NCI-H2196 treated with DMSO at 0.1 percent for 48 hours (cell line): ENCODE measurements at regions not wholly inside any gene's neighbourhood (a gene's known extent, or its start where the extent isn't known, plus 50 kb on each side); places are given as distances from the start of the nearest gene placed in this dataset.

Experiments
- DNase-seq: peaks from one replicate; lab custom pipeline; 2025; ENCODE audit not compliant: unreplicated experiment; lab: John Stamatoyannopoulos, UW

DNA sequence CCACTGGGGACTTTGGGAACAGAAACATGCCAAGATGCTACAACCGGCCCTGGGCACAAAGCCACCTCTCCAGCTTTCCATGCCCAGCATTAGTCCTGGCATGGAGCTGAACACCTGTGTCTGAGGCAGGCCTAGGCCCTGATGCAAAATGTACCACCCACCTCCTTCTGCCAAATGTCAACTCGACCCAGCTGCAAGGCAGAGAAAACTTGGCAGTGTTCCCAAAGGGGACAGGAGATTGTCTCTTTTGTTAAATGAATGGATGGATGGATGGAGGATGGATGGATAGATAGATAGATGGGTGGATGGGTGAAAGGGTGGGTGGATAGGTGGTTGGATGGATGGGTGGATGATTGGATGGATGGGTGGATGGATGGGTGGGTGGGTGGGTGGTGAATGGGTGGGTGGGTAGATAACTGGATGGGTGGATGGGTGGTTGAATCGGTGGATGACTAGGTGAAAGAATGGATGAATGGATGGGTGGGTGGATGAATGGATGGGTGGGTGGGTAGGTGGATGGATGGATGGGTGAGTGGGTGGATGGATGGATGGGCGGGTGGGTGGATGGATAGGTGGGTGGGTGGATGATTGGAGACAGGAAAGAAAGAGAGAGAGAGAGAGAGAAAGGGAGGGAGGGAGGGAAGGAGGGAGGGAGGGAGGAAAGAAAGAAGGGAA lies 73.4 kb upstream of the TNRC6C start:
- peak; percentile 27 for DNase-seq

DNA sequence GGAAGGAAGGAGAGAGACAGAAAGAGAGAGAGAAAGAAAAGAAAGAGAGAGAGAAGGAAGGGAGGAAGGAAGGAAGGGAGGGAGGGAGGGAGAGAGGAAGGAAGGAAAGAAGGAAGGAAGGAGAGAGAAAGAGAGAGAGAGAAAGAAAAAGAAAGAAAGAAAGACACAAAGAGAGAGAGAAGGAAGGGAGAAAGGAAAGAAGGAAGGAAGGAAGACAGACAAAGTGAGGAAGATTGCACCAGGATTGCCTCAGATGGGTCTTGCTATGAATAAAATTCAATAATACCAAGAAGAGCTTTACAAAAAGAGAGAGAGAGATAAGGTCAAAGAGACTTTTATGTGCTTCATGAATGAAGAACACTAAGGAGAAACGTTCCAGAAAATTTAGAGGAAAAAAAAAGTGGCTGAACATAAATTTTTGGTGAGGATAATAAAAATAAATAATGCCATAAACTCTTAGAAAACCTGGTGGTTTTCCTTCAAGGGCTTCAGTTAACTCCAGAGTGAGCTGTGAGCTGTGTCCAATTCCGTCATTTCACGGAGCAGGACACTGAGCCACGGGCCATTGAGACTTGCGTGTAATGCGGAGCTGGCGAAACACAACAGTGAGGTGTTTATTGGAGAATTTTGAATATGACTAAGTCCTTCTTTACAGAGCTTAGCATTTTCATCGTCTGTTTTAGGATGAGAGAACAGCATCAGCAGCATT lies 72.7 kb upstream of the TNRC6C start:
- no peak for DNase-seq

DNA sequence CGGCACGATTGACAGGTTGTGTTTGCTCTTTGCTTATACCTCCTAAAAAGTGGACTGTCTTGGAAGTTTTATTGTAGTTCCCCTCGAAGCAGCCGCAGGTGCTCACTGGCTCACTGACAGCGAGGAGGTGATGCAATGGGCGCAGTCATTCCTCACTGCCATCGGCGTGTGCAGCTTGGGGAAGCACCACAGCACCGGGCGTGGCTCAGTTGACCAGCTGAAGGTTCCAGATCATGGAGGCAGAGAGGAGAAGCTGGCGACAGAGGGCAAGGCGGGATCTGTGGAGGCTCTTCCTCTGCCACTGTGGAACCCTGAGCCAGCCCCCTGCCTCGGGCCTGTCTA lies 72.1 kb upstream of the TNRC6C start:
- no peak for DNase-seq

DNA sequence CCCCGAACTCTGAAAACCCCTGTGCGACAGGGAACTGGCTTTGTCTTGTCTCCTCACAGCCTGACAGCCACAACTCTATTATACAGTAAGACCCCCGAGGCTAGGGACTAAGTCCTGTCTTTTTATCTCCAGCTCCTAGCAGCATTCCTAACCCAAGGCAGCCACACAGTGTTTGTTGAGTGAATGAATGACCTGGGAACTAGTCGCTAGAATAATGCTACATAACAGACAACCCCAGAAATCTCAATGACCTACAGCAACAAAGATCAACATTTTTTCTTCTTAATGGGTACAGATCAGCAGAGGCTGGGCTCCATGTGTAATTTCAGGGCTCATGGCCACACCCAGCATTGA lies 71.4 kb upstream of the TNRC6C start:
- no peak for DNase-seq

DNA sequence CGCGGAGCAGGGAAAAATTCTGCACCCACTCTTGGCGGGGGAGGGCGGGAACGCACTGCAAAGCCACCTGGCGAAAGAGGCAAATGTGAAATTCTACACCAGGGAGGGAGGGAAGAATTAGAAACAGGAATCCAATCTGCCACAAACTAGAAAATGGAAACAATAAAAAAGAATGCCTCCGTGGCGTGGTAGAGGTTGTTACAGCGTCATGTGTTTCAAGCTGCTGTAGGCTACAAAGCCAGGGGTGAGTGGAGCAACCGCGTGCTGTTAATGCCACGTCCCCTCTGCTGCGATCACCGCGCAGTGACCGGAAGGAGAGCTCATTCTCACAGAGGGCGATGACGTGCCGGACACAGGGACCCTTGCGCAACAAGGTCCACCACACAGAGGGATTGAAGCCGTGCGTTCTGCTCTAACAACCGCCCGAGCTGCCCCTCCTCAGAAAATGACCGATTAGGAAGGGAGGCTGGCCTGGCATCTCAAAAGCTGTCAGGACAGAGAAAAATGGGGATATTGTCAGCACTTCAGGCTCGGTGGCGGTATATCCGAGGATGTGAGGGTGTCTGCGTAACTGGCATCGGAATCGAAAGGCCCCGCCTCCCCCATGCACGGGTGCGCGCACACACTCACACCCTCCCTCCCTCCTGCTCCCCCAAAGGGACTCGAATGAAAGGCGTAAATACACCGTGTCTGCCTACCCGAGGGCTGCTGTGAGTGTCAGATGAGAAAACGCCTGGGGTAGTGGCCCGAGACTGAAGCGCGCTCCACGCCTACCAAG lies 70.8 kb upstream of the TNRC6C start:
- peak; percentile 88 for DNase-seq

DNA sequence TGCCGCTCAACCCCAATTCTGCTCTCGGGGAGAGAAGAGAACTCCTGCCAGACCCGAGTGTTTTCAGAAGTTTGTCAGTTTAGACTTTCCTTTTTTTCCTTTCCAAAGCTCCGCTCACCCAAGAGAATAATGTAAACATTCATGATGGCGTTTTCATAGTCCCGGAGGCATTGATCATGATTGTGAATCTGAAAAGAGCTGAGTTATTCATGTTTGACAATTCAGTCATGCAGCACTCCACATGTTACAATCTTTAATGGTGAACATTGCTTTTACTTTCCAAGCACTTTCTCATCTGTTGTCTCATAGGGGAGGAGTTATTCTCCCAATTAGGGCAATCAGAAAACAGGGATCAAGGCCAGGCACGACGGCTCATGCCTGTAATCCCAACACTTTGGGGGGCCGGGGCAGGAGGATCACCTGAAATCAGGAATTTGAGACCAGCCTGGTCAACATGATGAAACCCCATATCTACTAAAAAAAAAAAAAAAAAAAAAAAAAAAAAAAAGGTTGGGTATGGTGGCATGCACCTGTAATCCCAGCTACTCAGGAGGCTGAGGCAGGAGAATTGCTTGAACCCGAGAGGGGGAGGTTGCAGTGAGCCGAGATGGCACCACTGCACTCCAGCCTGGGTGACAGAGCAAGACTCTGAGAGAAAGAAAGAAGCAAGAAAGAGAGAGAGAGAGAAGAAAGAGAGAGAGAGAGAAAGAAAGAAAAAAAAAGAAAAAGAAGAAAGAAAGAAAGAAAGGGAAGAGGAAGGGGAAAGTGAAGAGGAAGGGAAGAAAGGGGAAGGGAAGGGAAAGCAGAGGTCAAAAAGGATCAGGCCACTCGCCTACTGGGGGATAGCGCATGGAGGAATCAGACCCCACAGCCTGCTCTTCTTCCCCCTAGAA lies 70.0 kb upstream of the TNRC6C start:
- DNase-seq, result no peak

DNA sequence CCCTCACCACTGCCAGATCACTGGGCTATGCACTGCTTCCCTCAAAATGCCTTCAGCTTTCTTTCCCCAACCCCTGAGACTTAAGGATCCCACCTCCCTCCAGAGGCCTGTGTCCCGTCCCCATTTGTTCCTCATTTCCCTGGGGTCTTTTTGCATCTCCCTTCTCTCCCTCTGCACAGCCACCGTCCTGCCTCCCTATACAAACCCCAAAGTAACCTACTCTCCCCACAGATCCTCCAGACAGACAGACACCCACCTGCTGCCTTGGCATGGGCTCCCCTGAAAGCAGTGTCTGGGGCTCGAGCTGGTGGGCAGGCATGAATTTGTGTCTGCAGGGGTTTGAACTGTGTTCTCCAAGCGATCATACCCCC lies 69.4 kb upstream of the TNRC6C start:
- no peak for DNase-seq

DNA sequence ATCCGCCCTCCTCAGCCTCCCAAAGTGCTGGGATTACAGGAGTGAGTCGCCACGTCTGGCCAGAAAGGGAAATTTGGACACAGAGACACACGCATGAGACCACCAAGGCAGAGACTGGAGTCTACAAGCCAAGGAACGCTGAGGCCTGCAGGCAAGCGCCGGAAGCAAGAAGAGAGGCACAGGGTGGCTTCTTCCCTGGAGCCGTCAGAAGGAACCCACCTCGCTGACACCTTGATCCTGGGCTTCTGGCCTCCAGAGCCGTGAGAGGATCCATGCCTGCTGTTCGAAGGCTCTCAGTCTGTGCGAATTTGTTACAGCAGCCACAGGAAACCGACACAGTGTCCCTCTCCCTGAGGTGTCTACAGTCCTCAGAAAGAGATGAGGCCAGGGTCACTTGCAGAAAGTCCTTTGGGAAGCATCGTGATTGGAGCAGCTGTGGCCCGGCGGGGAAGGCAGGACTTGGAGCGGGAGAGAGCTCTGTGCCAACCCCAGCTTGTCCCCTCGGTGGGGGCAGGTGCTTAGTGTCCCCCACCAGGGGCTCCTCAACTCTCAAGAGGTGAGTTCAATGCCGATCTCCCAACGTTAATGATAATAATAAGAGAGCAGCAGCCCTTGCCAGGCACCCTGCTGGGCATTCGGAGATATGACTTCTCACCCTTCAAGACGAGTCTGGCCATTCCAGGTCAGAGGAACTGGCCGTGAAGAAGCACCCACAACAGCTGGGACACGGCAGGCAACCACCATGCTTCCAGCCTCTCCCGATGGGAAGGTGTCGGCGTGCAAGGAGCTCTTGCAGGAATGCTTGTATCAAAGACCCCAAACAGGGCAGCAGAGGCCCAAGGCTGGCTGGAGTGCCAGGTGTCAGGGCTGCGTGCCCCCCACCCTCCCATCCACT lies 68.4 kb upstream of the TNRC6C start:
- no peak for DNase-seq

DNA sequence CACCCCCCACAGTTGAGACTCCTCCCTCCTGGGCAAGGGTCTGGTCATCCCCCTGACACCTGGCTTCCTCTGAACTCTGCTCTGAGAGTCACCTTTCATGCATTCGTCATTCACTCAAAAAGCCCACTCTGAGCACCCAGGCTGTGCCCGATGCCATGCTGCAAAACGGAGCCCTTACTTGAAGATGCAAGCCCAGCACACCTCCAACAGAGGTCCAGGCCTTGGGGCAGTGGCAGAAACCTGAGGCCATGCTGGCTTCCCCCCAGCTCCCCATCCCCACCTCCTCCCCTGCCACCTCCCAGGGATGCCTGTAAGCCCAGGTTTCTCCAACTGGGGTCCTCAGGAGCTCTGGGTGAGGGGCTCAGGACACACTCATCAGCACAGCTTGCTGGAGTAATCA lies 67.7 kb upstream of the TNRC6C start:
- DNase-seq, result no peak

DNA sequence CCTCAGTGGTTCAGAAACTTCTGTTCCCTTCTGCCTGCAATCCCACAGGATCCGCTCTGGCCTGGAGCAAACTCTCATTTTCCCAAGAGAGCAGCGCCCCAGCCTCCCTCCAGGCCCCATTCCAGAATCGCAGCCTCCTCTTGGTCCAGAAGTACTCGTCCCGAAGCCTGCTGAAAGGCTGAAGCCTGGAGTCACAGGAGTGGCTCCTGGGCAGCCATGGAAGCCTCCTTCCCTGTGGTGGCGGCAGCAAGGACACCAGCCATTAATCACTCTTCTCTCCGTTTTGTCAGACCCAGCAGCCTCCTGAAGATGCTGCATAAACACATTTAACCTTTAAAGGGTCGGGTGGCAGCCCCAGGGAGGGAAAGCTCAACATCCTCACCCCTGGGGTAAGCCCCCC lies 66.9 kb upstream of the TNRC6C start:
- DNase-seq, result no peak

DNA sequence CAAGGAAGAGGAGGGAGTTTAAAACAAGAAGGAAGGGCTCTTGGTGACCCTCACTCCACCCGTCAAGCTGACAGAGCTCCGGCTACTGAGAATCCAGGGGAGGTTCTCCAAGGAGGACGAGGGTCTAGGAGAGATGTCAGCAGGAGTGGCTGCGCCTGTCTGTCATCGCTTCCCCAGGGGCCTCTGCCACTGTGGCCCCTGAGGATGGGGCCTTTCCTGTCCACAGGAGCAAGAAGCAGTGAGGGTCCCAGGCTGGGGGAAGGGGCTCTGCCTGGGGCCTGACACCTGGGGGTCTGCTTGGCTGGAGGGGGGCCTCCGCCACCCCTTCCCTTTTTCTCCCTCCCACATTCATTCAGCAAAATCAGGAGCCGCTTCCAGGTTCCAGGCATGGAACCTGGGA lies 66.5 kb upstream of the TNRC6C start:
- DNase-seq, result no peak

DNA sequence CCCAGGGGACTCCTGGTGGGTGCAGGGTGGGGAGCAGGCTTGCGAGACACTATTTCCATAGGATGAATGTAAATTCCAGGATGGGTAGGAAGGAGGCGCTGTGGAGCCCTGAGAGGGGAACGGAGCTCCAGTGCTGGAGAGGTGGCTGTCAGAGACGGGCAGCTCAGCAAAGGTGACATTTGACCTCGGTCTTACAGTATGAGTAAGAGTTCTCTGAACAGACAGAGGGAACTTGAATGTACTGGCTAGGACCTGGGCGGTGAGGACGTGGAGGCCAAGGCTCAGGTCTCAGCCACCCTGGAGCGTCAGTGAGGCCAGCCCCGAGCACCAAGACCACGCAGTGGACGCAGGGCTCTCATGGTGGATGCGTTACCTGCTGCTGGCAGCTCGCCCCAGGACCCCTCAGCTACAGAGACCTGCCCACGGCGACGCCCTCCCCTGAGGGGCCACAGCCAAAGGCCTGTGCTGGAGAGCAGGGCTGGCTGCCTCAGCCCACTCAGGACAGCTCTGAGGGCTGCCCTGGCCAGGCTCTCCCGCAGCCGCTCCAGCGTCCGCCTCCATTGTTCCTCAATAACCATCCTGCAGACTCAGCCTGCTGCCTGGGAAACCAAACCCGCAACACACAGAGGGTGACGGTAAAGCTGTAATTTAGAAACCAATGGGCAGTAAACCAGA lies 65.9 kb upstream of the TNRC6C start:
- DNase-seq, result no peak

DNA sequence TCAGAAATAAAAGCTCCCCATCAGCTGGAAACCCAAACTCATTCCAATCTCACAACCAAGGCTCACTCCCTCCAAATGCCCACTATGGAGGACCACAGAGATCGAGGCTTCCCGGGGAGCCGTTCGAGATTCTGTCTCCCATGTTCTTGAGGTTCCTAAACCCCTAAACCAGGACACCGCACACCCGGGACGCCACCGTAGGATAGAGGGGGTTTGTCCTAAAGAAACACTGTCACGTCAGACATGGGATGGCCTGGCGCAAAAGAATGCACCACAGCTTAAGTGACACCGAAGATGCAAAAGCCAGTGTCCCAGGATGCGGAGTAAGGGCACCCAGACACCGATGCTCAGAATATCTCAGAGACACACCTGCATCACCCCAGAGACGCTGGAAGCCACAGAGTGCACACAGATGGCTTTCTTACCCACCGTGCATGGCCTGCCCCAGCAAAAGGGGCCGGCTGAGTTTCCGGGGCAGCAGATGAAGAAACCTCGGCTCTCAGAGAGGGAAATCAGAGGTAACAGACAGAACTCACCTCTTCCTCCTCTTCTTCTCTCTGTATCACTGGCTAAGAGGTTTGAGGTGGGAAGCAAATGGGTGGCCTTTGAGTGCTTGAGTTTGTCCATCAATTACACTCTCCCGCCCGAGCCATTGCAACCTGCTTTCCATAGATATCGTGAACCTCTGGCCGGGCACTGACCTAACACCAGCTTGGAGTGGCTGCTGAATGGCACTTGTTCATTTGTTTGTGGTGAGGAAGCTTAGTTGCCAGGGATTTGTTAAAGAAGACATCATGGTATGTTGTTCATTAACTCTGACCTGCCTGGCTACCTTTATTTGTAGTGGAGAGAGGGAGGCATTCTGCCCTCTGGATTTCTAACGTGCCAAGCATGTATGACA lies 65.1 kb upstream of the TNRC6C start:
- no peak for DNase-seq

DNA sequence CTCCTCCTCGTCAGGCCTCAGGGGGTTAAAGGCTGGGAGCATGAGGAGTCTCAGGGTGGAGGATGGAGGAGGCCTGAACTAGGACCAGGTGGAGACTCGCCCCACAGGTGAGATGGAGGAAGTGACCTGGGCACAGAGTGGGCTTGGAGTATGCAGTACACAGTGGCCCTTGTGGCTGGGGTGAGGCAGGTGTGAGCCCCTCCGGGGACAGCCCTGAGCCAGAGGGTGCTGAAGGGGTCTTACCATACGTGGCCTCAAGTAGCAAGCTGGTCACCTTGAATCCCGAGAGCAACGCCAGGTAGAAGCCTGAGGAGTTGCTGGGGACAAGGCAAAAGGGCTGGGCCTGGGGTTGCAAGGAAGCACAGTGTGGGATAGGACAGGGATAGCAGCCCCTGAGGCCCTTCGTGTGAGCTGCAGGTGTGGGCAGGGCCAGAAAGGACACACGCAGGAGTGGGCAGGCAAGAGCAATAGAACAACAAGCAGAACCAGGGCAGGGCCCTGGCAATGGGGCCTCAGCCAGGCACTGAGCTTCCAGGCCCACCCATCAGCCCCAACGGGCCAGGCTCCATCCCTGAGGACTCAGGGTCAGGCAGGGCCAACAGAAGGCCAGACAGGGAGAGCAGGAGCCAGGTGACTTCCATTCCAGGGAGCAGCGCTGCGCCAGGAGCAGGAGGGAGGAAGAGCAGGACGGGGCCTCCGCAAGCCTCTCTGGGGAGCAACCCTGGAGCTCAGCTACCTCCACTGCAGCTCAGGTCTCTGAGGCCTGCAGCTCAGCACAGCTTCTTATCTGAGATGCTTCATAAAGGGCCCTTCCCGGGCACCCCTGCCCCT lies 64.2 kb upstream of the TNRC6C start:
- no peak for DNase-seq

DNA sequence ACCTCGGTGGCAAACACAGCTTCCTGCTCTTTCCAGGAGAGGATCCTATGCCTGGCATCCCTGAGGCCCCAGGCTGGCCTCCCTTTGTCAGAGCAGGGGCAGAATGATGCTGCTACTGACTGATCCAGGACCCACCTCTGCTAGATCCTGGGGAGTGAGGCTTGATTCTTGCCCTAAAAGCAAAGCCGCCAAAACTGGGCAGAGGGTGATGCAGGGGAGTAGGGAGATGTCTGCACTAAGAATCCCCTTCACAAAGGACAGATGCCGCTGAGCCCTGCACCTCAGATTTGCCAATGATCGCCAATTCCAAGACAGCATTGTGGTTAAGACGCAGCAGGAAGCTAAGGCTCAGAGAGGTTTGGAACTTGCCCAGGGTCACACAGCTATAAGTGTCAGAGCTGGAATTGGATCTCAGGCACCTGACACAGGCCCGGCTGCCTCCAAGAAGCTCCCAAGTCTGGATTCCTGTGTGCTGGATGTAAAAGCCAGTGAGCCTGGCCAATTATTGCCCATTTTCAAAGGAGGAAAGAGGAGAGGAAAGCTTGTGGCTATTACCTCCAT lies 60.7 kb upstream of the TNRC6C start:
- no peak for DNase-seq

DNA sequence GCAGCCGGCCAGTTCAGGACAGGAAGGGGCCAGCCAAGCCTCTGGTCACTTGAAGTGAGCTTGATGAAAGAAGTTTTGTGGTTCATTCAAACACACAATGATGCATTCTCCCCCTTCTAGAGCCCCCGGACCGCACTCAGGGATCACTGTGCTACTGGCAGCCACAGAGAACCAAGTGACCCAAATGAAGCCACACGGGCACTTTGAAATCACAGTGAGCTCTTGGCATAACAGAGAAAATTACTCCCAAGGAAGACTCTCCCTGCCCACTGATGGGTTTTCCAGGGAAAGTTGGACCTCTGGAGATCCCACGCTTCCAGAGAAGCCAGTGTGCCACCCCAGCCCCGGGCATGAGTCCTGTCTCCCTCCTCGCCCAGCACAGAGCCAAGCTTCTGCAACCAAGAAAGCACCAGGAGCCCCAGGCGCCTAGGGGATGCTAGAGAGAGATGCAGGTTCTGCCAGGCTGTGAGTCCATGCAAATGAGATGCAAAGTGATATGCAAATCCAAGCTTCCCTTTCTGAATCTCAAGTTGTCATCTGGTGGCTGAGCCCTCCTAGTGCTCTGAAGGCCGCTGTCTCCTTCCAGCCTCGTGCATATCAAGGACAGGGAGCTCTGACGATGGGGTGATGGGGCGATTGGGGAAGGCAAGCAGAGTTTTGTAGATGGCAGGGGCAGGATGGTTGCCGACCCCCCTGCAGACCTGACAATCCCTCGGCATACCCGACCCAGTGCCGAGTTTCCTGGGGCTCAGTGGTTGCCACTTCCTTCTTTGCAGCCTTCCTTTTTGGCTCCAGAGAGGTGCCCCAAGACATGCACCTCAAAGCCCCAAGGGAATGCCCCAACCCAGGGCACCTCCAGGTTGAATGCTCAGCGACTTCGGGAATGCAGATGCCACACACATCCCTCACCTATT lies 59.7 kb upstream of the TNRC6C start:
- DNase-seq, result no peak

DNA sequence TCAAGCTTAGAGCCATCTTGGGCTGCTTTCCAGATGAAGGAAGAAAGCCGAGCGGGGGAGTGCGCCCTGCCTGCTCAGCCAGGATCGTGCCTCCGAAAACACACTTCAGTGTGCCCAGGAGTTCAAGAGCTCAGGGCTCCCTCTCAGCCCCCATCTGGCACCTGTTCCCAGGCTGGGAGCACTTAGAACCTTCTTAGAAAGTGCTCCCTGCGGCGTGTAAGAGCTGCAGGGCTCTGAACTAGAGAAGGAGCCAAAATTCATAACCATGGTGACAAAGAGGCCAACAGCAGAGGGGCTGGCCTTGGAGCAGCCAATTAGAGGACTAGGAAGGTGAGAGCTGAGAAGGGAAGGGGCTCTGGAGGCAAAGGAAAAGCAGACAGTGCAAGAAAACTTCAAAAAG lies 59.0 kb upstream of the TNRC6C start:
- no peak for DNase-seq
